ENCODE measurements at regions not wholly inside any gene's neighbourhood (a gene's known extent, or its start where the extent isn't known, plus 50 kb on each side); places are given as distances from the start of the nearest gene placed in this dataset.

GRCh38 chr9:106376689-106377088 lies 486.3 kb upstream of the ZNF462 start:
- TF ChIP-seq POLR2A (IDR thresholded peaks at IDR 0.05) = no peak
- TF ChIP-seq CTCF (IDR thresholded peaks at IDR 0.05) = no peak
- Histone ChIP-seq H3K27me3 (no peaks in the 10 kb centered on the region), H3K27ac (no peak overlapping the region), H3K4me1 (no peaks in the 10 kb centered on the region), H3K4me3 (no peak overlapping the region), H3K9me3 (peaks cover 0 to 8% (median 0%) of the 10 kb centered on the region in 4 donors), H3K36me3 (no peaks in the 10 kb centered on the region)
- DNase-seq = no peak

DNA sequence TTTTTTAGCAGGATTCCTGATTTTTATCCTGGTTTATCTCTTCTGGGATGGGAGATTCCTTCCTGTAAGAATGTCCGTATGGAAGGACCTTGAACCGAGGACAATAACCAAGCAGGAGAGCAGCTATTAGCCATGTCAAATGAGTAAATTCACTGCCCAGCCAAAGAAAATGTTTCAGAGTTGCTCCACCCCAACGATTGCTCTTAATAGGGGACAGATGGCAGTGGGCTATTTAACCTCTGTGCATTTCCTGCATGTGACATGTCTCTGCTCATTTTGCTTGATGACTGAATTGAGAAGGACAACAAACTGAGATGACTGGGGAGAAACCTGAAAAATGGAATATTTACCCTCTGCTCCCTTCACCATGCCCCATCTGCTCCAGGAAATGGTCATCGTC lies 479.9 kb upstream of the ZNF462 start:
- H3K36me3 ChIP-seq = no peaks in the 10 kb centered on the region

DNA sequence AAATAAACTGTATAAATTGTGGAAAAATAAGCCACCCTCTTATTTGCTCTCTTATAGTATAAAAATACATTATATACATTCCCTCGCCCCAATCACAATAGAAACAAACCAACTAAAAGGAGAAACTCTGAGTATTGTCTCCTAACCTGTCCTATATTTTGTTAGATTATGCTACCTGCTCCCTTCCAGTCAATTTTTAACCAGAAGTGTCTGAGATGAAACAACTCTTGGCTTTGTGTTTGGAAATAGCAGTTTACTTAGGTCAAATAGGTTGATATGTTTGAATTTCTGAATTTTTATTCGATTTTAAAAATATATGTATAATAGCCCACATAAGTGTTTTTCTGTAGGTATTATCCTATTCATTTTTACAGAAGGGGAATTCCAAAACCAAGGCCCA lies 475.0 kb upstream of the ZNF462 start:
- no peaks in the 10 kb centered on the region for H3K4me1 ChIP-seq
- H3K9me3 ChIP-seq = no peaks in the 10 kb centered on the region
- H3K36me3 ChIP-seq = no peaks in the 10 kb centered on the region
- no peaks in the 10 kb centered on the region for H3K27me3 ChIP-seq
- no peak overlapping the region for H3K27ac ChIP-seq
- no peak for DNase-seq
- H3K4me3 ChIP-seq = no peak overlapping the region
- TF ChIP-seq CTCF (IDR thresholded peaks at IDR 0.05) (no peak), POLR2A (IDR thresholded peaks at IDR 0.05) (no peak)

More for the DNA sequence above, 479.9 kb upstream of the ZNF462 start:
- no peaks in the 10 kb centered on the region for H3K9me3 ChIP-seq
- DNase-seq = no peak
- no peak overlapping the region for H3K4me3 ChIP-seq
- no peaks in the 10 kb centered on the region for H3K27me3 ChIP-seq
- no peak for TF ChIP-seq POLR2A (IDR thresholded peaks at IDR 0.05)
- no peak for TF ChIP-seq CTCF (IDR thresholded peaks at IDR 0.05)
- no peak overlapping the region for H3K27ac ChIP-seq
- no peaks in the 10 kb centered on the region for H3K4me1 ChIP-seq

DNA sequence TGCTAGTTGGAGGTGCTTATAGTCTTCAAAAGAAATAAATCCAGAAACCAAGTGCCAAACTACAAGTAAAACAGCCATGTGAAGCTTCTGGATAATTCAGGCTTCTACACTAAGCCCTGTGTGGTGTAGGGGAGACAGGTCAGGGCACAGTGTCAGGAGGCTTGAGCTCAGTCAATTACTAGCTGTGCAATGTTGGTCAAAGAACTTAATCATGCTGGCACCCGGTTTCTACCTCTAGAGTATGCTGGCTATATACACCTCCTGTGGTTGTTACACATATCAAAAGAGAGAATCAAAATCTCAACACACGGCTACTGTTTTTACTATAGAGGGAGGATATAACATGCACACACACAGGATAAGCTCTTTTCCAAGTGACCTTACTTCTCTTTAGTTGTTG lies 469.7 kb upstream of the ZNF462 start:
- H3K27me3 ChIP-seq = no peaks in the 10 kb centered on the region
- no peaks in the 10 kb centered on the region for H3K9me3 ChIP-seq
- H3K27ac ChIP-seq = no peak overlapping the region
- no peaks in the 10 kb centered on the region for H3K4me1 ChIP-seq
- DNase-seq = no peak
- no peaks in the 10 kb centered on the region for H3K36me3 ChIP-seq
- no peak overlapping the region for H3K4me3 ChIP-seq
- TF ChIP-seq POLR2A (IDR thresholded peaks at IDR 0.05) = no peak
- no peak for TF ChIP-seq CTCF (IDR thresholded peaks at IDR 0.05)

DNA sequence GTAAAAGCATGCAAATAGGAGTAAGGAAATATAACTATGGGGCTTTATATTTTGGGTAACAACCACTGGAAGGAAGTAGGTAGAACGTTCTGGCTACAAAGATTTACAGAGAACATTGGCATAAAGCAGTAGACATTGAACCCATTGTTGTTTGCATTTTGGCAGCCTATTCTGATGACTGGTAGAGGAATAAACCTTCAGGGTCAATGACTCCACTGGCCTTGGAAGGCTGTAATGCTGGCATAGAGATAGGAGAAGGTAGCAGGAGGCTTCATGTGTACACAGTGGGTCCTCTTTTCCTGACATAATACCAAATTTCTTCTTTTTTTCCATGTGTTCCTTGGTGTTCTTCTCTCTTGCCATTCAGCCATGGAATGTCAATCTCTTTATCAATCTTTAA lies 462.8 kb upstream of the ZNF462 start:
- no peaks in the 10 kb centered on the region for H3K4me1 ChIP-seq
- H3K4me3 ChIP-seq = no peak overlapping the region
- H3K27ac ChIP-seq = no peak overlapping the region
- H3K36me3 ChIP-seq = no peaks in the 10 kb centered on the region
- DNase-seq = no peak
- no peaks in the 10 kb centered on the region for H3K27me3 ChIP-seq
- TF ChIP-seq POLR2A (IDR thresholded peaks at IDR 0.05) (no peak), CTCF (IDR thresholded peaks at IDR 0.05) (no peak)
- no peaks in the 10 kb centered on the region for H3K9me3 ChIP-seq

GRCh38 chr9:106400950-106401349 lies 462.0 kb upstream of the ZNF462 start:
- TF ChIP-seq POLR2A (IDR thresholded peaks at IDR 0.05) (no peak), CTCF (IDR thresholded peaks at IDR 0.05) (no peak)
- H3K9me3 ChIP-seq = no peaks in the 10 kb centered on the region
- no peaks in the 10 kb centered on the region for H3K36me3 ChIP-seq
- H3K27ac ChIP-seq = no peak overlapping the region
- no peak overlapping the region for H3K4me3 ChIP-seq
- no peaks in the 10 kb centered on the region for H3K27me3 ChIP-seq
- no peaks in the 10 kb centered on the region for H3K4me1 ChIP-seq
- no peak for DNase-seq

Data from Peyer's patch (tissue), 4 donors.